Testis (tissue), 2 donors: ENCODE measurements at regions not wholly inside any gene's neighbourhood (a gene's known extent, or its start where the extent isn't known, plus 50 kb on each side); places are given as distances from the start of the nearest gene placed in this dataset.

Experiments
- DNase-seq: peaks from one replicate; pipeline ENCODE4 v3.0.0-alpha.2; 2019
- H3K27ac ChIP-seq, 2 donors: fragments of 200-600 bp; sonication (generic); one replicate each; pipeline ENCODE4 v1.5.1; 2019
- H3K27me3 ChIP-seq: fragments of 200-600 bp; sonication (generic); one replicate; pipeline ENCODE4 v1.5.1; 2019
- H3K36me3 ChIP-seq: fragments of 200-600 bp; sonication (generic); one replicate; pipeline ENCODE4 v1.5.1; 2017; ENCODE audit warnings: low read depth; ENCODE audit errors: missing control alignments
- H3K4me1 ChIP-seq: fragments of 200-600 bp; sonication (generic); one replicate; pipeline ENCODE4 v1.5.1; 2019
- H3K4me3 ChIP-seq, 2 donors: fragments of 200-600 bp; sonication (generic); one replicate each; pipeline ENCODE4 v1.5.1; 2017 to 2019
- H3K9me3 ChIP-seq: fragments of 200-600 bp; sonication (generic); one replicate; pipeline ENCODE4 v1.5.1; 2017
- CTCF ChIP-seq, 3 experiments: fragments of 450-650 bp in 2 of 3; fragments of 200-600 bp in 1 of 3; sonication (generic) in 1 of 3; IDR thresholded peaks; one replicate each; pipeline ENCODE4 v1.5.1; 2016 to 2019; ENCODE audit warnings: antibody characterized with exemption in 3 of 3, mild to moderate bottlenecking in 2 of 3, moderate library complexity in 1 of 3
- POLR2A ChIP-seq: fragments of 450-650 bp; IDR thresholded peaks from one replicate; pipeline ENCODE4 v1.6.1; 2017; ENCODE audit warnings: antibody characterized with exemption, mild to moderate bottlenecking, moderate library complexity
- WGBS, 2 donors: methylation state at CpG; one replicate each; pipeline ENCODE4 v1.1.5; 2018; 5-methylcytosine and 5-hydroxymethylcytosine counted together
- intact Hi-C: fragments of 100-400 bp; cut with DNase I; formaldehyde crosslinking; loops from one replicate; pipeline ENCODE4 v1.15.1; 2023; ENCODE audit warnings: low total_unique reads

- no peak for DNase-seq
- 73 to 81% methylated on average over 2 of the region's 2 CpGs for WGBS, 2 donors
- intact Hi-C loops = no loop called here
- no peaks in the 10 kb centered on the region for H3K4me1 ChIP-seq
- H3K9me3 ChIP-seq = no peaks in the 10 kb centered on the region
- TF ChIP-seq CTCF (IDR thresholded peaks at IDR 0.05) (no peak), POLR2A (no peak)
- H3K4me3 ChIP-seq = no peak overlapping the region
- no peaks in the 10 kb centered on the region for H3K27me3 ChIP-seq
- no peaks in the 10 kb centered on the region for H3K36me3 ChIP-seq
- H3K27ac ChIP-seq = no peak overlapping the region
These were observed 1556.6 kb upstream of the TMEFF2 start for GRCh38 chr2:193751299-193751698.

- no peak overlapping the region for H3K27ac ChIP-seq
- no peaks in the 10 kb centered on the region for H3K9me3 ChIP-seq
- H3K4me1 ChIP-seq = no peaks in the 10 kb centered on the region
- intact Hi-C loops = no loop called here
- TF ChIP-seq CTCF (IDR thresholded peaks at IDR 0.05) (no peak), POLR2A (no peak)
- WGBS, 2 donors = 88 to 89% methylated on average over 2 of the region's 2 CpGs
- H3K4me3 ChIP-seq = no peak overlapping the region
- DNase-seq = no peak
- no peaks in the 10 kb centered on the region for H3K27me3 ChIP-seq
- no peaks in the 10 kb centered on the region for H3K36me3 ChIP-seq
These were observed 1554.8 kb upstream of the TMEFF2 start for GRCh38 chr2:193749485-193749884.

GRCh38 chr2:193743089-193743488 lies 1548.4 kb upstream of the TMEFF2 start:
- Histone ChIP-seq H3K4me3 (no peak overlapping the region), H3K36me3 (no peaks in the 10 kb centered on the region), H3K27me3 (no peaks in the 10 kb centered on the region), H3K4me1 (no peaks in the 10 kb centered on the region), H3K27ac (no peak overlapping the region), H3K9me3 (no peaks in the 10 kb centered on the region)
- TF ChIP-seq CTCF (IDR thresholded peaks at IDR 0.05) (no peak), POLR2A (no peak)
- DNase-seq = no peak
- WGBS, 2 donors = 25 to 36% methylated on average over 4 of the region's 4 CpGs
- intact Hi-C loops = no loop called here

GRCh38 chr2:193738892-193739291 lies 1544.2 kb upstream of the TMEFF2 start:
- Histone ChIP-seq H3K27me3 (no peaks in the 10 kb centered on the region), H3K4me1 (no peaks in the 10 kb centered on the region), H3K36me3 (no peaks in the 10 kb centered on the region), H3K9me3 (no peaks in the 10 kb centered on the region), H3K27ac (no peak overlapping the region), H3K4me3 (no peak overlapping the region)
- intact Hi-C loops = no loop called here
- TF ChIP-seq POLR2A (no peak), CTCF (IDR thresholded peaks at IDR 0.05) (no peak)
- WGBS, 2 donors = 92 to 96% methylated on average over 4 of the region's 4 CpGs
- DNase-seq = no peak

GRCh38 chr2:193712912-193713311 lies 1518.2 kb upstream of the TMEFF2 start:
- intact Hi-C loops = no loop called here

More at GRCh38 chr2:193712912-193713311, 1518.2 kb upstream of the TMEFF2 start:
- no peak overlapping the region for H3K27ac ChIP-seq
- H3K9me3 ChIP-seq = no peaks in the 10 kb centered on the region
- no peaks in the 10 kb centered on the region for H3K36me3 ChIP-seq
- no peak for TF ChIP-seq POLR2A
- no peak for TF ChIP-seq CTCF (IDR thresholded peaks at IDR 0.05)
- no peak overlapping the region for H3K4me3 ChIP-seq
- no peaks in the 10 kb centered on the region for H3K27me3 ChIP-seq
- H3K4me1 ChIP-seq = no peaks in the 10 kb centered on the region
- no peak for DNase-seq
